ENCODE measurements at regions not wholly inside any gene's neighbourhood (a gene's known extent, or its start where the extent isn't known, plus 50 kb on each side); places are given as distances from the start of the nearest gene placed in this dataset.

DNA sequence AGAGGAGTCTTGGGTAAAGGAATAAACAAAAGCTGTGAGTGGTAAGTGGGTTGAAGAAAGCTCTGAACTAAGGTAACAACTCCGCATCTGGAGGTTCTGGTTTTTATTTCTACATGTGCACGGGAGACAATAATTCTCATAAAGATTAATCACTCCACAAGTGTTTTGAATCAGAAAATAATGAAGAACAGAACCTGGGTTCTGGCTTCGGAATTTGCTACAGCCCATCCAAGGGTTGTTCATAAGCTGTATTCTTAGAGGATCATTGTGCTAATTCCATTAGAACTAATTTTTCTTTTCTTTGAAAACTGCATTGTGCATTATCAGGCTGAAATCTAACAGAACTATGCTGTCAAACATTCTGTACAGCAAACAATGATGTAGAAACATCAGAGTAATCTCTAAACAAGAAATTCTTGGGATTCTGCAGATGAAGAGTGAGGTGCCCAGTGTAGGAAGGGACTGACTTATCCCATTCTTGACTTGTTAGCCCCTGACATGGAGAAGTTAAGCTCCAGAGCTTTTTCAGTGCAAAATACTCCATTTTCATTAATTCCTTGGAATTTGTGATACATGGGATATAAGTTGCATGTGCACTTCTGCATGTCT, 368.2 kb downstream of the COG6 start (continued):
- TF ChIP-seq, protein P1, sequence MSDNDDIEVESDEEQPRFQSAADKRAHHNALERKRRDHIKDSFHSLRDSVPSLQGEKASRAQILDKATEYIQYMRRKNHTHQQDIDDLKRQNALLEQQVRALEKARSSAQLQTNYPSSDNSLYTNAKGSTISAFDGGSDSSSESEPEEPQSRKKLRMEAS (IDR thresholded peaks at IDR 0.05; ENCODE audit: low read depth, low read length) = no peak
- TF ChIP-seq EP300 (IDR thresholded peaks at IDR 0.05; ENCODE audit: borderline replicate concordance in 1 of 2, control insufficient read depth in 1 of 2, low read depth in 2 of 2, low read length in 2 of 2) = no peak
- TF ChIP-seq ZNF207 (IDR thresholded peaks at IDR 0.05; ENCODE audit: borderline replicate concordance) = no peak
- no peak for TF ChIP-seq NR2F1 (conservative IDR thresholded peaks at IDR 0.05)
- TF ChIP-seq MYB (IDR thresholded peaks at IDR 0.05; ENCODE audit: borderline replicate concordance, low read depth, low read length) = no peak
- no peak for TF ChIP-seq RAD51 (IDR thresholded peaks at IDR 0.05)

DNA sequence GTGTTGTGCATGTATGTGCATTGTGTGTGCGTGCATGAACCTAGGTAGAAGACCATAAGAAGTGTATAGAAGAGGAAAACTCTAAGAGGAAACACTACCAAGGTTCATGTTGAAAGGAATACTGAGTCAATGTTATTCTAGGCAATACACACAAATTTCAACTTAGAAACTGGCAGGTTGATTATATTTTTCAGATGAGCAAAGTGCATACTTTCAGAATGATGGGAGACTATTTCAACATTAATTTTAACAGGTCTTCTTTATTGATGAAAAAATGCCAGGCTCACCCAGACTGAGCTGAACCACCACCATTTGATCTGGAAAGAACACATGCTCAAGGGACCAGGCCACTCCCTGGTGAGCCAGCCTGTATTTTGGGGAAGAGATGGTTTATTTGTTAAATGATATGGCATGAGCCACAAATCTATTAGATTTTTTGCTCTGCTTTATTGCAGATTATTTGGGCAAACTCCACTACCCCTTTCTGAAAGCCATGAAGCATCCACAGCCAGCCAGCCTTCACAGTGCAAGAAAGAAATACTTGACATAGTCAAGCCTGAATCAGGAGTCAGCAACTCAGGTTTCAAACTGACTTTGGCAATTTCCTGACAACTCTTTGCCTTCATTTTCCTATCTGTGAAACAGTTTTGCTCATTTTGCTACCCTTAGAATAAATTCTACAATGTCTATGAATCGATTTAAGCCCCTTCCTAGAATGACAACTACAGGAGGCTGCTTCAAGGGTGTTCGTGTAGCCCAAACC, 368.9 kb downstream of the COG6 start:
- POLR2A ChIA-PET = no interaction called here
- intact Hi-C loops (cut with micrococcal nuclease; ENCODE audit: unreplicated experiment) = loop anchor here (10.0 kb wide), 1 partner anchor 80 kb away; no protein-coding TSS in a partner anchor

More for the DNA sequence above, 368.9 kb downstream of the COG6 start:
- SMC1A ChIA-PET (ENCODE audit: uncharacterized antibody, unreplicated experiment) = interaction anchor here (0.9 to 3.4 kb wide), 5 partner anchors 29 to 82 kb away, joined by 3 to 25 read pairs (median 3); no protein-coding TSS in a partner anchor
- Histone ChIP-seq H3K27ac (ENCODE audit: control insufficient read depth, insufficient read depth) (no peak overlapping the region), H4K20me1 (ENCODE audit: control insufficient read depth, insufficient read depth) (no peaks in the 10 kb centered on the region), H3K79me2 (ENCODE audit: control insufficient read depth, insufficient read depth, low read length) (no peaks in the 10 kb centered on the region), H3K9ac (ENCODE audit: control insufficient read depth, insufficient read depth, low read length) (no peak overlapping the region), H3K4me1 (ENCODE audit: control insufficient read depth, insufficient read depth, low read length) (peaks cover 22% of the 10 kb centered on the region), H3K27me3 (replicated peaks in 1 of 2; ENCODE audit: control insufficient read depth in 2 of 2, insufficient read depth in 2 of 2, low read length in 1 of 2) (no peaks in the 10 kb centered on the region; a peak in 1 of 4 replicates), H3K4me2 (ENCODE audit: control insufficient read depth, insufficient read depth) (no peak overlapping the region), H3K36me3 (ENCODE audit: control insufficient read depth in 2 of 2, insufficient read depth in 2 of 2, low read length in 1 of 2) (no peaks in the 10 kb centered on the region), H3K9me3 (replicated peaks; ENCODE audit: control insufficient read depth, insufficient read depth, low read length) (no peaks in the 10 kb centered on the region; the same call in 1 of the 3 replicates), H3K4me3 (no peak overlapping the region), H2AFZ (ENCODE audit: control insufficient read depth, low read depth, low read length) (no peak overlapping the region)
- DNase-seq (ENCODE audit: low read depth, low spot score) = no peak
- CTCF ChIA-PET = interaction anchor here (0.7 to 1.2 kb wide), 2 partner anchors 10 to 643 kb away, joined by 3 read pairs; no protein-coding TSS in a partner anchor
- no peak for ATAC-seq
- no peak for FAIRE-seq
- TF ChIP-seq STAT3 (IDR thresholded peaks at IDR 0.05; ENCODE audit: low read depth, low read length) = no peak
- no peak for TF ChIP-seq EP300 (IDR thresholded peaks at IDR 0.05; ENCODE audit: borderline replicate concordance in 1 of 2, control insufficient read depth in 1 of 2, low read depth in 2 of 2, low read length in 2 of 2)
- no peak for TF ChIP-seq ETV6 (conservative IDR thresholded peaks at IDR 0.05 in 1 of 2, IDR thresholded peaks at IDR 0.05 in 1 of 2; ENCODE audit: borderline replicate concordance in 1 of 2, low read depth in 1 of 2)
- no peak for TF ChIP-seq BACH1 (IDR thresholded peaks at IDR 0.05; ENCODE audit: borderline replicate concordance)
- no peak for TF ChIP-seq HCFC1 (IDR thresholded peaks at IDR 0.05; ENCODE audit: low read length)
- TF ChIP-seq PBX3 (IDR thresholded peaks at IDR 0.05; ENCODE audit: insufficient replicate concordance, low read depth, low read length) = no peak
- no peak for TF ChIP-seq EZH2 (IDR thresholded peaks at IDR 0.05; ENCODE audit: borderline replicate concordance, control insufficient read depth, low read depth, low read length)
- TF ChIP-seq SP1 (IDR thresholded peaks at IDR 0.05; ENCODE audit: low read depth, low read length) = no peak
- in situ Hi-C loops (cut with MboI) = no loop called here
- RAD21 ChIA-PET (ENCODE audit: unreplicated experiment) = interaction anchor here (1.6 kb wide), 1 partner anchor 45 kb away, joined by 3 read pairs; no protein-coding TSS in a partner anchor
- BruUV-seq (replicated peaks) = no TSS peak
- 62% methylated on average over 3 of the region's 3 CpGs for WGBS (ENCODE audit: insufficient coverage, insufficient replicate concordance, low lambda C conversion rate, missing lambda C conversion rate)
